HG03460 (cell line): ENCODE measurements at regions not wholly inside any gene's neighbourhood (a gene's known extent, or its start where the extent isn't known, plus 50 kb on each side); places are given as distances from the start of the nearest gene placed in this dataset.
A peak's percentile ranks its signal among the peaks of the same experiment; 100 is the strongest.
"Not testable (repeated sequence)": the region's sequence is repeated elsewhere in the genome, so short reads cannot be mapped to it uniquely, and the experiment has no call there.

Experiments used
- ATAC-seq: cut with Tn5 transposase; IDR thresholded peaks from one replicate; pipeline ENCODE4 v1.9.1; 2021; ENCODE audit not compliant: unreplicated experiment

- no peak for ATAC-seq
Measured at GRCh38 chr2:126952216-126952615, 53.5 kb downstream of the TEX51 start.

GRCh38 chr2:126953483-126953882 lies 54.8 kb downstream of the TEX51 start:
- no peak for ATAC-seq

DNA sequence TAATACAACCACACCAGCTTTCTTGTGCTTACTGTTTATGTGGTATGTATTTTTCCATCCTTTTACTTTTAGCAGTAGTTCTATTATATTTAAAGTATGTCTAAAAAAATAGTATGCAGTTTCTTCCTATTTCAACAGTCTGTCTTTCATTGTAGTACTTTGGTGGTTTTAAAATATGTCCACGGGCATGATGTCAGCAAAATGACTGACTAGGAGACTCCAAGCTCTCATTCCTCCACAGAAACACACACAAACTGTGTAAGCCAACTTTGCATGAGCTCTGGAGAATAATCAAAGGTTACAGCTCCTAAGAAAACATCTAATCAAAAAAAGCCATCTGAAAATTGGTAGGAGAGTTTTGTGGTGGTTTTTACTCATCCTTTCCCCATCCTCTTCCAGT lies 56.1 kb downstream of the TEX51 start:
- ATAC-seq, result no peak

GRCh38 chr2:126956773-126957172 lies 58.1 kb downstream of the TEX51 start:
- not testable (repeated sequence) for ATAC-seq

GRCh38 chr2:126963390-126963789 lies 64.7 kb downstream of the TEX51 start:
- ATAC-seq, result no peak

DNA sequence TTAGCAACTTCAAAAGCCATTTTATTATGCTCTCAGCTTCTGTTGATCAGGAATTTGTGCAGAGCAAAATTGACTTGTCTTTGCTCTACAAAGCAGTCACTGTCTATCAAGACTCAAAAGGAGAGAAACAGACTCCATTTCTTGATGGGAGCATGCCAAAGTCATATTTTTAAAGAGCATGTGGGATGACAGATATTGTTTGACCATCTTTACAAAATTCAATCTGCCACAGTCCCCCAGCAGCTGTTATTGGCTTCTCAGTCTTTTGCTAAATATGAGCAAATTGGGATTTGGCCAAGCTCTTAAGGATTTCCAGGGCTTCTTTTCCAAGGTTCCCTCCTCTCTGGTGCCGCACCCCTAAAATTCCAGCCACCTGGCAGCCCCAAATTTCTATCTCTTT lies 67.9 kb downstream of the TEX51 start:
- no peak for ATAC-seq

DNA sequence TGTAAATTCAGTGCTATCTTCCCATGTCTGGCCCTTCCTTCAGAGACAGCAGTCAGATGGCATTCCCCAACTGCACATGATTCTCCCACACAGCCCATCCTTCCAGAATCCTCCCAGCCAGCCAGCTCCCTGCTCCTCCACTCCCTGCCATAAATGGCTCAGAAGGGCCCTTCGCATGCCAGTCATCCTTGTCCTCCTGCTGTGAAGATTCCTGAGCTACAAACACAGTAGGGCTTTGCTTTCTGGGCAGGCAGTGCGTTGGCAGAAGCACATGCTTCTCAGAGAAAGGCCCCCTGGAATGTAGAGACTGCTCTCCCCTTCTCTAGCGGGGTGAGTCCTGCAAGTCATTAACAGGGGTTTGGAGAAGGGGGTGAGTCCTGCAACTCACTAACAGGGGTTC lies 71.9 kb downstream of the TEX51 start:
- no peak for ATAC-seq

GRCh38 chr2:126971162-126971480 lies 72.4 kb downstream of the TEX51 start:
- ATAC-seq, result no peak

- peak; percentile 85 for ATAC-seq
Measured at GRCh38 chr2:126971481-126972278, 73.0 kb downstream of the TEX51 start.

DNA sequence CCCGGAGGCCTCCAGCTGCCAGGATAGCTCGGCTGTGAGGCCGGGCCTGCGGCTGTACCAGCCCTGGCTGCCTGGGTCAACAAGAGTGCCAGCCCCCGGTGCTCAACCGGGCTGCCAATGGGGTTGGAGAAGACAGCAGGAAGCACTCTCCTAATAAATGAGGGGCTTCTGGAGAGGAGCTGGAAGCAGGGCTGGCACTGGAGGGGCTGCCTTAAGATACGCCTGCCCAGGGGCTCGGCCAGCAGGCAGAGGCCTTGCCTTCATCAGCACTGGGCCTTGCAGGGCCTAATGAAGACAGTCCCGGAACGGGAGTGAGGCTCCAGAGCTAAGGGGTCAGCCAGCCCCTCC lies 73.6 kb downstream of the TEX51 start:
- ATAC-seq, result no peak

- ATAC-seq, result no peak
Measured at GRCh38 chr2:126973745-126974144, 75.1 kb downstream of the TEX51 start.

DNA sequence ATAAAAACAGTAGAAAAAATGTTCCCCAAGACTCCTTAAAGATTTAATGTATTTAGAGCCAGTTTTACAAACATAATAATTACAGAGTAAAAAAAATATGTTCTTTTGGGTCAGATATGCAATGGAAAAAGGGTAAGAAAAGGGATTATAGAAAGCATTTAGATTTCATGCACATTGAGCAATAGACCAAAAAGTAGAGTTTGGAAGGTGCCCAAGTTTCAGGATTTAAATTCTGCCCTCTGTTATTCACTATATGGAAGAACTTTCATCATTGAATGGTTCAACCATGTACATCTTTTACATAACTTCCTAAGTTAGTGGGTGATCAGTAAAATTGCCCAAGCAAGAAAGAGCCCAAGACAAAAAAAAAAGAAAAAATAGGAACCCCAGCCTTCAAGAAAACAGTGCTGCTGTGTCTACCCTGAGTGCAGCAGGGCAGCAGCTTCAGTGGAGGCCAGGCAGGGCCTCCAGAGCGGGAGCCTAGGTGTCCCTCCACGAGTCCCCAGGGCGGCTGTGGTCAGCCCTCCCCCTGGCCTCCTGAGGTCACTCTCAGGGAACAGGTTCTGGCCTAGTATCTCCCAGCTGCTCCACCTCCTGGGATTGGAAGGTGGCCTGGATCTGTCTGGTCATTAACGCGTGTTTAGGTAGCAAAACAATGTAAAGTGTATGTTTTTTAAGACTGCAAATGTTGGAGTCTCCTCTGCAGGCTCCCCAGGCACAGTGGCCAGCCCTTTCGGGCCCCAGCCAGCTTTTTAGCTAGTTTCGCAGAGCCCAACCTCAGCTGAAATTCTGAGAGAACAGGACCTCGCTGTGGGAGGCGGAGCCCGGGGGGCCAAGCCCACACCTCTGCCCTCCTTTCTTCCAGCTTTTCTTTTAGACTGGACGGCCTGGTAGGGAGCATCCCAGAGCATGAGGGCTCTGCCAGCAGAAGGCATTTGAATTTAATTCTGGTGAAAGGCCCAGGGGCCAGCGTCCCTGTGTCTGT lies 77.3 kb downstream of the TEX51 start:
- ATAC-seq, result no peak

- ATAC-seq, result no peak
Measured at GRCh38 chr2:126976721-126977328, 78.1 kb downstream of the TEX51 start.

GRCh38 chr2:126978333-126978732 lies 79.6 kb downstream of the TEX51 start:
- no peak for ATAC-seq

DNA sequence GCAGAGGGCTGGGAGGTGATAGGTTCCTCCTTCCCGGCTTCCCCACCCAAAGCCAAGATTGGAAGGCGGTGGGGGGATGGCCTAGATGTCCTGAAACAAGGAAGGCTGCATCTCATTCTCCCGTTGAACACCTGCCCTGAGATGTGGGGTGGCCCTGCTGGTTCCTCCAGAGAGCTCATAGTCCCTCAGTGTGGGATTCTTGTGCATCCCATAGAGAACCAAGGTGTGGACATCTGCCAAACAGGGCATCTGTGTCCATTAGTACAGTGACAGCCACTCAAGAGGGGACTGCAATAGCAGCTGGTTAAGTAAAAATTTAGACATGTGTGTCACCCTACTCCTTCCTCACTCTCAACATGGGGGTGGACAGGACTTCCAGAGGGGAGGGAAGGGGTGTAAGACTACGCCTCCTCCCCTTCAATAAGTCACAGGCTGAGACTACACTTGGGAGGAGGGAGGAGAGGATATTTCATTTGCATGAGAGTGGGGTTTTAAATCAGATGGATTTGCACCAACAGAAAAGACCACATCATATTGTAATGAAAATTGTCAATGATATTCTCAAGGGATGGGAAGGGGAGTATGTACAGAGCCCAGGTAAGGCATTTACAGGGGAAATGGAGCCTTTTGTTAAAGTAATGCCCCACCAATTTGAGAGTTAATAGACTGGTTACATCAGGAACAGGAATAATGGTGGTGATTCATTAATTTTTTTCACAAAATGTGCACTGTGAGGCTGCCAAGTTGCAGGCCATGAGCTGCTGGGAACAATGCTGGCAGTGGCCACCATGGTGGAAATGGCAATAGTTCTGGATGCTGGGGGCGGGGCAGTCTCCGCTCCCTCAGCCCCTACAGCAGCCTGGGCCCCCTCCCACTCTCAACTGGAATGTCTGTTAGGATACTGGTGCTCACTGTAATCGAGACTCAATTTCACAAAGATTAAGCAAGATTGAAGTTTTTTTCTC lies 80.6 kb downstream of the TEX51 start:
- ATAC-seq, result no peak

DNA sequence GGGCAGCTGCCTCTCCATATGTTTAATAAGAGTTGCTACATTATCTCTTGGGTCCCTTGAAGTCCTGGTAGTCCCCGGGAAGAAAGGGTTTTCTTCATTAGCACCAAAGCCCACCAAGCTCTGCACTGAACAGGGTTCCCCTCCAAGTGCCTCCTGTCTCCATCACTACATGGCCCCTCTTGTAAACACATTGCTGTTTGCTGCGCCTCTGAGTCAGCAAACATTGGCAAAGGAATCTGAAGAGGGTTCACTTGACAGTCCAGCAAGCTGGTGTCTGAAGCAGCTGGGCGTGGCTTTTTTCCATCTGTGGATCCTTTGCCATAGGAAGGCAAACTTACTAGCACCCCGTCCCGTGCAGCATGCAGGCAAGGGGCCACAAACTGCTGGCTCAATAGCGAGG lies 82.8 kb downstream of the TEX51 start:
- no peak for ATAC-seq

GRCh38 chr2:126982935-126983334 lies 84.2 kb downstream of the TEX51 start:
- no peak for ATAC-seq

- no peak for ATAC-seq
Measured at GRCh38 chr2:126986631-126987187, 88.0 kb downstream of the TEX51 start.

- ATAC-seq, result no peak
Measured at GRCh38 chr2:126988482-126988881, 89.8 kb downstream of the TEX51 start.

- not testable (repeated sequence) for ATAC-seq
Measured at GRCh38 chr2:126989064-126989463, 90.4 kb downstream of the TEX51 start.
